Cardiac muscle cell (in vitro differentiated cells and primary cell): ENCODE measurements at regions not wholly inside any gene's neighbourhood (a gene's known extent, or its start where the extent isn't known, plus 50 kb on each side); places are given as distances from the start of the nearest gene placed in this dataset.
A peak's percentile ranks its signal among the peaks of the same experiment; 100 is the strongest.

ENCODE experiments used
- DNase-seq, 2 donors: peaks; one replicate each; pipeline versions ENCODE4 v3.0.0 to v3.0.0-alpha.2; 2010 to 2017; ENCODE audit warnings: low read depth in 1 of 2, low spot score in 1 of 2
- H3K27ac ChIP-seq: fragments of 200-600 bp; sonication (generic); 2 replicates; pipeline ENCODE4 v1.5.1; 2016
- H3K27me3 ChIP-seq: fragments of 200-600 bp; sonication (generic); 2 replicates; pipeline ENCODE4 v1.6.0; 2016; ENCODE audit warnings: control low read depth
- H3K36me3 ChIP-seq: fragments of 200-600 bp; sonication (generic); 2 replicates; pipeline ENCODE4 v1.5.1; 2016; ENCODE audit warnings: control low read depth
- H3K4me1 ChIP-seq: fragments of 200-600 bp; sonication (generic); 2 replicates; pipeline ENCODE4 v1.8.1; 2017; ENCODE audit warnings: low read depth, mild to moderate bottlenecking, mixed run types
- H3K4me3 ChIP-seq: fragments of 200-600 bp; sonication (generic); 2 replicates; pipeline ENCODE4 v1.5.1; 2016; ENCODE audit warnings: mild to moderate bottlenecking
- H3K9me3 ChIP-seq: fragments of 200-600 bp; sonication (generic); 2 replicates; pipeline ENCODE4 v1.5.1; 2017; ENCODE audit warnings: low read depth, mild to moderate bottlenecking, control low read depth
- TF ChIP-seq, protein P1 (sequence below): IDR thresholded peaks from 2 replicates; pipeline ENCODE4 v1.5.1; 2012; ENCODE audit warnings: low read depth, mild to moderate bottlenecking, low read length

DNA sequence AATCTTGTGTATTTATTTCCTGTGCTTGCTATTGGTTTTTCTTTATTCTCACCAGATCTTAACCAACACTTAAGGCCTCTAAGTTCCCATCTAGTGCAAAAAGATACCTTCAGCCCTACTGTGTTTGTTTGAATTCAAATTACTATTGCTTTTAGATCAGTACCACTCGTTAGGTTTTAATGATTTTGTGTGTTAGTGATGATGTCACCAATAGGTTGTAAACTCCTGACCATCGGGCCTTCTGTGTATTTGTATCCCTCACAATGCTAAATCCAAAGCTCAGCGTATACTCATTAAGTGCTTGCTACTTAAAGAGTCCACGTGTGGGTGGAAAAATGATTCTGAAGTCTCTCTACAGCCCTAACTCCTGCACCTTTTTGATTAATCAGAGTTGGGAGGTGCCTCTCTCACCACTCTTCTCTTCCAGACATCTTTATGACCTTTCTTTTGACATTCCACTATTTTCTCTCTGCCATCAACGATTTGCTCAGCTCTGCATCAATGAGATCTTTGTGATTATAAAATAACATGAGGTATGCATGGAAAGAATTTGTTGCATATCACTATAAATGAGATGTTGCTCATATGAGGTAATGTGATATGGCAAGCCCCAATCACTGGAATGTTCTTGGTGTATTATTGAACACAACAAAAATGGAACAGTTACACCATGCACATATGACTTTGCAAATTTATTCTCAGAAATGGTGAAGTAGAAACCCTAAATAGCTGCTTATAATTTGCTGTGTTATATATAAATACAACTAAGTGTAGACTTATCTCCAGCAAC is 55.1 kb upstream of the LAMA2 start:
- Histone ChIP-seq H3K36me3 (no peaks in the 10 kb centered on the region), H3K27ac (no peak overlapping the region), H3K4me3 (no peak overlapping the region), H3K9me3 (no peaks in the 10 kb centered on the region), H3K27me3 (no peaks in the 10 kb centered on the region), H3K4me1 (no peaks in the 10 kb centered on the region)
- TF ChIP-seq, protein P1, sequence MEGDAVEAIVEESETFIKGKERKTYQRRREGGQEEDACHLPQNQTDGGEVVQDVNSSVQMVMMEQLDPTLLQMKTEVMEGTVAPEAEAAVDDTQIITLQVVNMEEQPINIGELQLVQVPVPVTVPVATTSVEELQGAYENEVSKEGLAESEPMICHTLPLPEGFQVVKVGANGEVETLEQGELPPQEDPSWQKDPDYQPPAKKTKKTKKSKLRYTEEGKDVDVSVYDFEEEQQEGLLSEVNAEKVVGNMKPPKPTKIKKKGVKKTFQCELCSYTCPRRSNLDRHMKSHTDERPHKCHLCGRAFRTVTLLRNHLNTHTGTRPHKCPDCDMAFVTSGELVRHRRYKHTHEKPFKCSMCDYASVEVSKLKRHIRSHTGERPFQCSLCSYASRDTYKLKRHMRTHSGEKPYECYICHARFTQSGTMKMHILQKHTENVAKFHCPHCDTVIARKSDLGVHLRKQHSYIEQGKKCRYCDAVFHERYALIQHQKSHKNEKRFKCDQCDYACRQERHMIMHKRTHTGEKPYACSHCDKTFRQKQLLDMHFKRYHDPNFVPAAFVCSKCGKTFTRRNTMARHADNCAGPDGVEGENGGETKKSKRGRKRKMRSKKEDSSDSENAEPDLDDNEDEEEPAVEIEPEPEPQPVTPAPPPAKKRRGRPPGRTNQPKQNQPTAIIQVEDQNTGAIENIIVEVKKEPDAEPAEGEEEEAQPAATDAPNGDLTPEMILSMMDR = no peak
- DNase-seq = peak in 1 of 2 donors; percentile 21

DNA sequence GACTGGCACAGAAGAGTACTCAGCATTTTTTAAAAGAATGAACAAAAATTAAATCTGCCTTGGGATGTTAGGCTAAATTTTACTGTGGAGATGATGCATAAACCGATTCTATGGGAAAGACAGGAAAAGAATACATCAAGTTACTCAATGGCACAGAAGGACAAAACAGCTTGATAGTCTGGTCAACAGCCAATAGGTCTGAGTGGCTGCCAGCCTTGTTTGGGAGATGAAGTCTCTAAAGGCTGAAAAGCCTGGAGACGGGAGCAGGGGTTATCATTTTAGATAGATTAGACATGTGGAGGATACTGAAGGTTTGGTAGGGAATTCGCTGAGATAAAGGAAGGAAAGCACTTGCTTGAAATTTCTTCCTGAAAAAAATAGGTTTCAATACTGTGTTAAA is 56.3 kb upstream of the LAMA2 start:
- no peak overlapping the region for H3K27ac ChIP-seq
- H3K27me3 ChIP-seq = no peaks in the 10 kb centered on the region
- no peaks in the 10 kb centered on the region for H3K4me1 ChIP-seq
- no peaks in the 10 kb centered on the region for H3K36me3 ChIP-seq
- no peaks in the 10 kb centered on the region for H3K9me3 ChIP-seq
- H3K4me3 ChIP-seq = no peak overlapping the region
- TF ChIP-seq, protein P1 = no peak
- no peak for DNase-seq

DNA sequence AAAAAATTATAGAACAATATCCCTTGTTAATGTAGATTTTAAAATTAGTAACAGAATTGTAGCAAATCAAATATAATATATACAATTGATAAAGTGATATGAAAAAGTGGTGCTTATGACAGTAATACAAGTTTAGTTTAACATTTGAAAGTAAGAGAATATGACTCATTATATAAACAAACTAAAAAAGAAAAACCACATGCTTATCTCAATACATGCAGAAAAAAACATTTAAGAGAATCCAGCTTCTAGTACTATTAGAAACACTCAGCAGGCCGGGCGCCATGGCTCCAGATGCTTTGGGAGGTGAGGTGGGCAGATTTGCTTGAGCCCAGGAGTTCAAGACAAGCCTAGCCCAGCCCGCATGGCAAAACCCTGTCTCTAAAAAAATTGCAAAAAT is 60.7 kb upstream of the LAMA2 start:
- H3K4me3 ChIP-seq = no peak overlapping the region
- peak in 1 of 2 donors; percentile 45 for DNase-seq
- TF ChIP-seq, protein P1 = no peak
- no peaks in the 10 kb centered on the region for H3K9me3 ChIP-seq
- no peaks in the 10 kb centered on the region for H3K4me1 ChIP-seq
- H3K27ac ChIP-seq = no peak overlapping the region
- H3K36me3 ChIP-seq = no peaks in the 10 kb centered on the region
- no peaks in the 10 kb centered on the region for H3K27me3 ChIP-seq

DNA sequence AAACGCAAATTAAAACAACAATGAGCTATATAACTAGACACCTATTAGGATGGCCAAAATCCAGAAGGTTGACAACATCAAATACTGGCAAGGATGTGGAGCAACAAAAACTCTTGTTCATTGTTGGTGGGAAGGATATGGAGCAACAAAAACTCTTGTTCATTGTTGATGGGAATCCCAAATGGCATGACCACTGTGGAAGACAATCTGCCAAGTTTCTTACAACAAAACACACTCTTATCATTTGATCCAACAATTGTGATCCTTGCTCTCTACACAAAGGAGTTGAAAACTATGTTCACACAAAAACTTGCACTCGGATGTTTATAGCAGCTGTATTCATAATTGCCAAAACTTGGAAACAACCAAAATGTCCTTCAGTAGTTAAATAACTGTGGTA is 61.8 kb upstream of the LAMA2 start:
- TF ChIP-seq, protein P1 = no peak
- Histone ChIP-seq H3K27me3 (no peaks in the 10 kb centered on the region), H3K9me3 (no peaks in the 10 kb centered on the region), H3K27ac (no peak overlapping the region), H3K4me3 (no peak overlapping the region), H3K4me1 (no peaks in the 10 kb centered on the region), H3K36me3 (no peaks in the 10 kb centered on the region)
- no peak for DNase-seq

DNA sequence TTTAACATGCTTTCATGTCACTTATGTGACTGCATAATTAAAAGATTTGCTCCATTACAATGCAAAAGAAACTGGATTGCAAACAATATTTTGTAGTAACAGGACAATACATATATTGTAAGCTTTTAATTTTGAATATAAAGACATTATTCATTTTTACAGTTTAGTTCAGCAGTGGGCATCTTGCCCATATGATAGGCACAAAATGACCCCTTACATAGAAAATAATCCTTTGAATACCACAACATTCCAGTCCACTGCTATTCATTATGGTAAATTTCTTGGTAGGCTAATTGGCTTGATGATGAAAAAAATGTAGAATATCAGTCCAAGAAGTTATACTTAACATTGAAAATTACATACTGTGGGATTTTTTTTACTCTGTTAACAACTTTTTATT is 74.1 kb upstream of the LAMA2 start:
- Histone ChIP-seq H3K27me3 (no peaks in the 10 kb centered on the region), H3K9me3 (no peaks in the 10 kb centered on the region), H3K27ac (no peak overlapping the region), H3K4me1 (no peaks in the 10 kb centered on the region), H3K4me3 (no peak overlapping the region), H3K36me3 (no peaks in the 10 kb centered on the region)
- no peak for DNase-seq
- TF ChIP-seq, protein P1 = no peak
